SKM-1 (cell line): ENCODE measurements at regions not wholly inside any gene's neighbourhood (a gene's known extent, or its start where the extent isn't known, plus 50 kb on each side); places are given as distances from the start of the nearest gene placed in this dataset.
"Not testable (repeated sequence)": the region's sequence is repeated elsewhere in the genome, so short reads cannot be mapped to it uniquely, and the experiment has no call there.

Experiments
- DNase-seq: peaks from one replicate; lab custom pipeline; 2025; ENCODE audit not compliant: unreplicated experiment; lab: John Stamatoyannopoulos, UW

- DNase-seq, result no peak
Observed at GRCh38 chr3:35042210-35042991, 596.9 kb upstream of the ARPP21 start.

- no peak for DNase-seq
Observed at GRCh38 chr3:35043040-35043439, 596.3 kb upstream of the ARPP21 start.

GRCh38 chr3:35044190-35044589 is 595.1 kb upstream of the ARPP21 start:
- DNase-seq, result no peak

- DNase-seq, result no peak
Observed at GRCh38 chr3:35045118-35045517, 594.2 kb upstream of the ARPP21 start.

GRCh38 chr3:35064761-35065160 is 574.6 kb upstream of the ARPP21 start:
- DNase-seq, result no peak

- no peak for DNase-seq
Observed at GRCh38 chr3:35065891-35066290, 573.4 kb upstream of the ARPP21 start.

- DNase-seq, result no peak
Observed at GRCh38 chr3:35067750-35068149, 571.6 kb upstream of the ARPP21 start.

GRCh38 chr3:35070088-35070487 is 569.2 kb upstream of the ARPP21 start:
- no peak for DNase-seq

- DNase-seq, result no peak
Observed at GRCh38 chr3:35071772-35072171, 567.6 kb upstream of the ARPP21 start.

GRCh38 chr3:35078780-35079179 is 560.5 kb upstream of the ARPP21 start:
- no peak for DNase-seq

- no peak for DNase-seq
Observed at GRCh38 chr3:35079403-35079802, 559.9 kb upstream of the ARPP21 start.

- no peak for DNase-seq
Observed at GRCh38 chr3:35081899-35082298, 557.4 kb upstream of the ARPP21 start.

GRCh38 chr3:35088943-35089342 is 550.4 kb upstream of the ARPP21 start:
- no peak for DNase-seq

GRCh38 chr3:35114686-35115085 is 524.6 kb upstream of the ARPP21 start:
- DNase-seq, result no peak

- no peak for DNase-seq
Observed at GRCh38 chr3:35120026-35120425, 519.3 kb upstream of the ARPP21 start.

GRCh38 chr3:35137612-35138011 is 501.7 kb upstream of the ARPP21 start:
- no peak for DNase-seq

GRCh38 chr3:35141406-35141805 is 497.9 kb upstream of the ARPP21 start:
- DNase-seq, result no peak

- no peak for DNase-seq
Observed at GRCh38 chr3:35144011-35144410, 495.3 kb upstream of the ARPP21 start.

- DNase-seq, result not testable (repeated sequence)
Observed at GRCh38 chr3:35146256-35147035, 492.9 kb upstream of the ARPP21 start.

- no peak for DNase-seq
Observed at GRCh38 chr3:35183927-35184675, 455.2 kb upstream of the ARPP21 start.

GRCh38 chr3:35184775-35185174 is 454.6 kb upstream of the ARPP21 start:
- no peak for DNase-seq

GRCh38 chr3:35187908-35188307 is 451.4 kb upstream of the ARPP21 start:
- no peak for DNase-seq
